HCT116 (cell line): ENCODE measurements at regions not wholly inside any gene's neighbourhood (a gene's known extent, or its start where the extent isn't known, plus 50 kb on each side); places are given as distances from the start of the nearest gene placed in this dataset.

Experiments used
- ATAC-seq: fragments of 200-7000 bp; cut with Tn5 transposase; 2 replicates; pipeline ENCODE4 v1.9.1; 2020; ENCODE audit warnings: mild to moderate bottlenecking, moderate library complexity
- BruUV-seq: library from RNA; stranded (reverse); fragments of 400-500 nt; replicated peaks from 2 replicates; lab custom pipeline; 2021; lab: Mats Ljungman, UMichigan
- CTCF ChIA-PET: fragments of 300-600 bp; sonication (Branson Sonifier 250); formaldehyde crosslinking; loops from one replicate; lab custom pipeline; 2021; ENCODE audit warnings: antibody characterized with exemption; lab: Charles Lee
- POLR2A ChIA-PET: fragments of 300-600, 350-600 bp; sonication (Branson Sonifier 250); formaldehyde crosslinking; loops from one replicate; lab custom pipeline; 2021; ENCODE audit warnings: antibody characterized with exemption; lab: Charles Lee
- RAD21 ChIA-PET, 2 experiments: fragments of 300-600 bp; sonication (Branson Sonifier 250); formaldehyde crosslinking; loops; one replicate each; lab custom pipeline; 2023; ENCODE audit warnings: low total read pairs in 2 of 2; ENCODE audit not compliant: uncharacterized antibody in 2 of 2, unreplicated experiment in 2 of 2, low non-redundant PET in 1 of 2; lab: Charles Lee
- DNase-seq: peaks from one replicate; pipeline ENCODE4 v3.0.0-alpha.2; 2010; ENCODE audit warnings: low read depth, low spot score
- H2AFZ ChIP-seq: fragments of 200-600 bp; shearing (Covaris generic), sonication (generic); 2 replicates; pipeline ENCODE4 v1.6.1; 2017; ENCODE audit warnings: low read depth, mixed run types, mixed read lengths, antibody characterized with exemption, low read length; ENCODE audit not compliant: poor library complexity, severe bottlenecking
- H3K27ac ChIP-seq: 2 replicates; pipeline ENCODE4 v1.5.1; 2012; ENCODE audit warnings: low read depth, low read length
- H3K27me3 ChIP-seq: fragments of 200-600 bp; sonication (generic); 2 replicates; pipeline ENCODE4 v1.6.1; 2016; ENCODE audit warnings: mixed run types, low read length, mixed read lengths; ENCODE audit not compliant: insufficient read depth
- H3K36me3 ChIP-seq, 2 experiments: fragments of 200-500 bp in 1 of 2; fragments of 200-600 bp in 1 of 2; sonication (Bioruptor generic) in 1 of 2; sonication (generic) in 1 of 2; 2 replicates each; pipeline versions ENCODE4 v1.5.1 to v1.6.1; 2014 to 2016; ENCODE audit warnings: low read length in 2 of 2, inconsistent platforms in 1 of 2, mixed read lengths in 1 of 2, mixed run types in 1 of 2; ENCODE audit not compliant: insufficient read depth in 2 of 2, control insufficient read depth in 1 of 2
- H3K4me1 ChIP-seq, 2 experiments: fragments of 200-600 bp in 1 of 2; sonication (generic) in 1 of 2; 2 replicates each; pipeline versions ENCODE4 v1.5.1 to v1.6.1; 2012 to 2017; ENCODE audit warnings: low read length in 2 of 2, inconsistent platforms in 1 of 2, mild to moderate bottlenecking in 1 of 2, mixed read lengths in 1 of 2, mixed run types in 1 of 2, moderate library complexity in 1 of 2; ENCODE audit not compliant: insufficient read depth in 2 of 2, control insufficient read depth in 1 of 2
- H3K4me2 ChIP-seq: fragments of 200-600 bp; sonication (generic); 2 replicates; pipeline ENCODE4 v1.6.1; 2017; ENCODE audit warnings: mixed run types, low read length, mixed read lengths
- H3K4me3 ChIP-seq, 2 experiments: fragments of 200-600 bp in 1 of 2; sonication (generic) in 1 of 2; replicated peaks in 1 of 2; 2 replicates each; pipeline ENCODE4 v1.5.1; 2011 to 2016; ENCODE audit warnings: low read length in 2 of 2, control low read depth in 1 of 2, low read depth in 1 of 2, mild to moderate bottlenecking in 1 of 2, mixed read lengths in 1 of 2, mixed run types in 1 of 2
- H3K79me2 ChIP-seq: fragments of 200-600 bp; sonication (generic); 2 replicates; pipeline ENCODE4 v1.6.1; 2017; ENCODE audit warnings: mild to moderate bottlenecking, mixed run types, low read length, moderate library complexity, mixed read lengths; ENCODE audit not compliant: insufficient read depth
- H3K9ac ChIP-seq: fragments of 200-600 bp; sonication (generic); 2 replicates; pipeline ENCODE4 v1.6.1; 2016; ENCODE audit warnings: low read length, mixed read lengths
- H3K9me2 ChIP-seq: fragments of 200-600 bp; sonication (generic), shearing (Covaris generic); 2 replicates; pipeline ENCODE4 v1.6.1; 2017; ENCODE audit warnings: mixed run types, mild to moderate bottlenecking, moderate library complexity; ENCODE audit not compliant: insufficient read depth
- H3K9me3 ChIP-seq, 2 experiments: fragments of 200-500 bp in 1 of 2; fragments of 200-600 bp in 1 of 2; sonication (Bioruptor generic) in 1 of 2; sonication (generic) in 1 of 2; 2 replicates each; pipeline ENCODE4 v1.6.1; 2014 to 2017; ENCODE audit warnings: low read length in 2 of 2, mixed read lengths in 2 of 2, inconsistent platforms in 1 of 2, low read depth in 1 of 2, mild to moderate bottlenecking in 1 of 2, mixed run types in 1 of 2, moderate library complexity in 1 of 2; ENCODE audit not compliant: control insufficient read depth in 1 of 2, insufficient read depth in 1 of 2
- H4K20me1 ChIP-seq: fragments of 200-600 bp; sonication (generic), shearing (Covaris generic); 2 replicates; pipeline ENCODE4 v1.6.1; 2017; ENCODE audit warnings: mixed run types, mild to moderate bottlenecking, moderate library complexity; ENCODE audit not compliant: insufficient read depth
- CEBPB ChIP-seq: IDR thresholded peaks from 2 replicates; pipeline ENCODE4 v1.6.1; 2012; ENCODE audit warnings: low read depth
- EGR1 ChIP-seq: IDR thresholded peaks from 2 replicates; pipeline ENCODE4 v1.6.1; 2012; ENCODE audit warnings: low read depth
- ELF1 ChIP-seq: IDR thresholded peaks from 2 replicates; pipeline ENCODE4 v1.6.1; 2012; ENCODE audit warnings: low read depth, borderline replicate concordance
- EZH2 ChIP-seq: fragments of 200-600 bp; sonication (generic); IDR thresholded peaks from 2 replicates; pipeline ENCODE4 v1.6.1; 2017; ENCODE audit warnings: antibody characterized with exemption, mixed run types
- EZH2phosphoT487 ChIP-seq: fragments of 200-600 bp; IDR thresholded peaks from 2 replicates; pipeline ENCODE4 v1.6.1; 2018; ENCODE audit warnings: antibody characterized with exemption, borderline replicate concordance
- FOSL1 ChIP-seq: IDR thresholded peaks from 2 replicates; pipeline ENCODE4 v1.6.1; 2012; ENCODE audit warnings: low read depth
- JUND ChIP-seq: IDR thresholded peaks from 2 replicates; pipeline ENCODE4 v1.6.1; 2012
- RAD21 ChIP-seq: IDR thresholded peaks from 2 replicates; pipeline ENCODE4 v1.6.1; 2012; ENCODE audit warnings: low read depth, mild to moderate bottlenecking
- SIN3A ChIP-seq: IDR thresholded peaks from 2 replicates; pipeline ENCODE4 v1.6.1; 2012; ENCODE audit warnings: low read depth
- SP1 ChIP-seq: IDR thresholded peaks from 2 replicates; pipeline ENCODE4 v1.6.1; 2012; ENCODE audit warnings: low read depth
- TCF7L2 ChIP-seq: IDR thresholded peaks from 2 replicates; pipeline ENCODE4 v1.7.0; 2011; ENCODE audit warnings: borderline replicate concordance, inconsistent platforms; ENCODE audit not compliant: insufficient read depth, insufficient read length; ENCODE audit errors: extremely low read depth
- ZFX ChIP-seq: fragments of 450-650 bp; IDR thresholded peaks from 2 replicates; pipeline ENCODE4 v1.6.1; 2017
- ZNF274 ChIP-seq: fragments of 200-500 bp; sonication (Bioruptor generic); IDR thresholded peaks from 2 replicates; pipeline ENCODE4 v1.6.1; 2014; ENCODE audit warnings: mild to moderate bottlenecking, low read depth, low read length, inconsistent platforms
- intact Hi-C: fragments of 100-400 bp; cut with micrococcal nuclease; formaldehyde crosslinking; loops from 2 replicates; pipeline ENCODE4 v1.10.0; 2022
- TF ChIP-seq, protein P1 (sequence below): IDR thresholded peaks from 2 replicates; pipeline ENCODE4 v1.6.1; 2012; ENCODE audit warnings: low read depth
- TF ChIP-seq, protein P2 (sequence below): IDR thresholded peaks from 2 replicates; pipeline ENCODE4 v1.6.1; 2012
- TF ChIP-seq, protein P3 (sequence below): IDR thresholded peaks from 2 replicates; pipeline ENCODE4 v1.6.1; 2011; ENCODE audit warnings: mild to moderate bottlenecking, low read length, moderate library complexity; ENCODE audit not compliant: insufficient replicate concordance; ENCODE audit errors: extremely low read depth
- TF ChIP-seq, protein P4 (sequence below), 3 experiments: fragments of 200-600 bp in 1 of 3; sonication (generic) in 1 of 3; IDR thresholded peaks in 2 of 3; conservative IDR thresholded peaks in 1 of 3; 2 replicates each; pipeline ENCODE4 v1.5.1; 2012 to 2017; ENCODE audit warnings: low read depth in 2 of 3, low read length in 2 of 3, antibody characterized with exemption in 1 of 3, borderline replicate concordance in 1 of 3, control low read depth in 1 of 3, mild to moderate bottlenecking in 1 of 3, mixed read lengths in 1 of 3, mixed run types in 1 of 3, moderate library complexity in 1 of 3; ENCODE audit not compliant: insufficient read depth in 1 of 3
- TF ChIP-seq, protein P5 (sequence below): IDR thresholded peaks from 2 replicates; pipeline ENCODE4 v1.6.1; 2012

DNA sequence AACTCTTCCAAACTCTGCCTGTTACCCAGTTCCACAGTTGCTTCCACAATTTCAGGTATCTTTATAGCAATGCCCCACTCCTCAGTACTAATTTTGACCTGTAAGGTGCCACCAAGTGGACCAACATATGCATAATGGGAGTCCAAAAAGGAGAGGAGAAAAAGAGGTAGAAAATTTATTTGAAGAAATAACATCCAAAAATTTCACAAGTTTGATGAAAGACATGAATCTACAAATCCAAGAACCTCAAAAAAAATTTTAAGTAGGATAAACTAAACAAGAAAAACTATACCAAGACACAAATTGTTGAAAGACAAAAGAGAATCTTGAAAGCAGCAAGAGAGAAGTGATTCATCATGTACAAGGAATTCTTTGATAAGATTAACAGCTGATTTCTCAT lies 79.8 kb downstream of the BARX1 start:
- Histone ChIP-seq H3K27ac (no peak overlapping the region), H2AFZ (no peak overlapping the region), H3K27me3 (no peaks in the 10 kb centered on the region), H3K4me2 (no peak overlapping the region), H3K36me3 (no peaks in the 10 kb centered on the region), H3K4me3 (no peak overlapping the region), H3K79me2 (no peaks in the 10 kb centered on the region), H3K9ac (no peak overlapping the region), H3K9me3 (peaks cover 24 to 26% of the 10 kb centered on the region in 2 experiments), H3K4me1 (no peaks in the 10 kb centered on the region), H3K9me2 (no peaks in the 10 kb centered on the region), H4K20me1 (no peaks in the 10 kb centered on the region)
- intact Hi-C loops, result no loop called here
- POLR2A ChIA-PET, result no interaction called here
- CTCF ChIA-PET, result no interaction called here
- RAD21 ChIA-PET, result no interaction called here
- no TSS peak for BruUV-seq
- ATAC-seq (no peak), DNase-seq (no peak)
- no peak for TF ChIP-seq JUND
- no peak for TF ChIP-seq EZH2phosphoT487
- no peak for TF ChIP-seq SP1
- no peak for TF ChIP-seq RAD21
- TF ChIP-seq FOSL1, result no peak
- TF ChIP-seq CEBPB, result no peak
- TF ChIP-seq ELF1, result no peak
- no peak for TF ChIP-seq SIN3A
- TF ChIP-seq, protein P1, sequence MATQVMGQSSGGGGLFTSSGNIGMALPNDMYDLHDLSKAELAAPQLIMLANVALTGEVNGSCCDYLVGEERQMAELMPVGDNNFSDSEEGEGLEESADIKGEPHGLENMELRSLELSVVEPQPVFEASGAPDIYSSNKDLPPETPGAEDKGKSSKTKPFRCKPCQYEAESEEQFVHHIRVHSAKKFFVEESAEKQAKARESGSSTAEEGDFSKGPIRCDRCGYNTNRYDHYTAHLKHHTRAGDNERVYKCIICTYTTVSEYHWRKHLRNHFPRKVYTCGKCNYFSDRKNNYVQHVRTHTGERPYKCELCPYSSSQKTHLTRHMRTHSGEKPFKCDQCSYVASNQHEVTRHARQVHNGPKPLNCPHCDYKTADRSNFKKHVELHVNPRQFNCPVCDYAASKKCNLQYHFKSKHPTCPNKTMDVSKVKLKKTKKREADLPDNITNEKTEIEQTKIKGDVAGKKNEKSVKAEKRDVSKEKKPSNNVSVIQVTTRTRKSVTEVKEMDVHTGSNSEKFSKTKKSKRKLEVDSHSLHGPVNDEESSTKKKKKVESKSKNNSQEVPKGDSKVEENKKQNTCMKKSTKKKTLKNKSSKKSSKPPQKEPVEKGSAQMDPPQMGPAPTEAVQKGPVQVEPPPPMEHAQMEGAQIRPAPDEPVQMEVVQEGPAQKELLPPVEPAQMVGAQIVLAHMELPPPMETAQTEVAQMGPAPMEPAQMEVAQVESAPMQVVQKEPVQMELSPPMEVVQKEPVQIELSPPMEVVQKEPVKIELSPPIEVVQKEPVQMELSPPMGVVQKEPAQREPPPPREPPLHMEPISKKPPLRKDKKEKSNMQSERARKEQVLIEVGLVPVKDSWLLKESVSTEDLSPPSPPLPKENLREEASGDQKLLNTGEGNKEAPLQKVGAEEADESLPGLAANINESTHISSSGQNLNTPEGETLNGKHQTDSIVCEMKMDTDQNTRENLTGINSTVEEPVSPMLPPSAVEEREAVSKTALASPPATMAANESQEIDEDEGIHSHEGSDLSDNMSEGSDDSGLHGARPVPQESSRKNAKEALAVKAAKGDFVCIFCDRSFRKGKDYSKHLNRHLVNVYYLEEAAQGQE, result no peak
- no peak for TF ChIP-seq ZNF274
- TF ChIP-seq EGR1, result no peak
- TF ChIP-seq, protein P2, sequence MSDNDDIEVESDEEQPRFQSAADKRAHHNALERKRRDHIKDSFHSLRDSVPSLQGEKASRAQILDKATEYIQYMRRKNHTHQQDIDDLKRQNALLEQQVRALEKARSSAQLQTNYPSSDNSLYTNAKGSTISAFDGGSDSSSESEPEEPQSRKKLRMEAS, result no peak
- TF ChIP-seq, protein P3, sequence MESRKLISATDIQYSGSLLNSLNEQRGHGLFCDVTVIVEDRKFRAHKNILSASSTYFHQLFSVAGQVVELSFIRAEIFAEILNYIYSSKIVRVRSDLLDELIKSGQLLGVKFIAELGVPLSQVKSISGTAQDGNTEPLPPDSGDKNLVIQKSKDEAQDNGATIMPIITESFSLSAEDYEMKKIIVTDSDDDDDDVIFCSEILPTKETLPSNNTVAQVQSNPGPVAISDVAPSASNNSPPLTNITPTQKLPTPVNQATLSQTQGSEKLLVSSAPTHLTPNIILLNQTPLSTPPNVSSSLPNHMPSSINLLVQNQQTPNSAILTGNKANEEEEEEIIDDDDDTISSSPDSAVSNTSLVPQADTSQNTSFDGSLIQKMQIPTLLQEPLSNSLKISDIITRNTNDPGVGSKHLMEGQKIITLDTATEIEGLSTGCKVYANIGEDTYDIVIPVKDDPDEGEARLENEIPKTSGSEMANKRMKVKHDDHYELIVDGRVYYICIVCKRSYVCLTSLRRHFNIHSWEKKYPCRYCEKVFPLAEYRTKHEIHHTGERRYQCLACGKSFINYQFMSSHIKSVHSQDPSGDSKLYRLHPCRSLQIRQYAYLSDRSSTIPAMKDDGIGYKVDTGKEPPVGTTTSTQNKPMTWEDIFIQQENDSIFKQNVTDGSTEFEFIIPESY, result no peak
- TF ChIP-seq EZH2, result no peak
- TF ChIP-seq ZFX, result no peak
- TF ChIP-seq, protein P4, sequence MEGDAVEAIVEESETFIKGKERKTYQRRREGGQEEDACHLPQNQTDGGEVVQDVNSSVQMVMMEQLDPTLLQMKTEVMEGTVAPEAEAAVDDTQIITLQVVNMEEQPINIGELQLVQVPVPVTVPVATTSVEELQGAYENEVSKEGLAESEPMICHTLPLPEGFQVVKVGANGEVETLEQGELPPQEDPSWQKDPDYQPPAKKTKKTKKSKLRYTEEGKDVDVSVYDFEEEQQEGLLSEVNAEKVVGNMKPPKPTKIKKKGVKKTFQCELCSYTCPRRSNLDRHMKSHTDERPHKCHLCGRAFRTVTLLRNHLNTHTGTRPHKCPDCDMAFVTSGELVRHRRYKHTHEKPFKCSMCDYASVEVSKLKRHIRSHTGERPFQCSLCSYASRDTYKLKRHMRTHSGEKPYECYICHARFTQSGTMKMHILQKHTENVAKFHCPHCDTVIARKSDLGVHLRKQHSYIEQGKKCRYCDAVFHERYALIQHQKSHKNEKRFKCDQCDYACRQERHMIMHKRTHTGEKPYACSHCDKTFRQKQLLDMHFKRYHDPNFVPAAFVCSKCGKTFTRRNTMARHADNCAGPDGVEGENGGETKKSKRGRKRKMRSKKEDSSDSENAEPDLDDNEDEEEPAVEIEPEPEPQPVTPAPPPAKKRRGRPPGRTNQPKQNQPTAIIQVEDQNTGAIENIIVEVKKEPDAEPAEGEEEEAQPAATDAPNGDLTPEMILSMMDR (IDR thresholded peaks at IDR 0.05 in 2 of 3, conservative IDR thresholded peaks at IDR 0.05 in 1 of 3; ENCODE audit: borderline replicate concordance in 1 of 3, insufficient read depth in 1 of 3, low read depth in 2 of 3, low read length in 2 of 3), result no peak
- TF ChIP-seq, protein P5, sequence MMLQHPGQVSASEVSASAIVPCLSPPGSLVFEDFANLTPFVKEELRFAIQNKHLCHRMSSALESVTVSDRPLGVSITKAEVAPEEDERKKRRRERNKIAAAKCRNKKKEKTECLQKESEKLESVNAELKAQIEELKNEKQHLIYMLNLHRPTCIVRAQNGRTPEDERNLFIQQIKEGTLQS, result no peak
- TF ChIP-seq TCF7L2, result no peak
